ENCODE measurements at regions not wholly inside any gene's neighbourhood (a gene's known extent, or its start where the extent isn't known, plus 50 kb on each side); places are given as distances from the start of the nearest gene placed in this dataset.

GRCh38 chr6:105726902-105727655 lies 324.2 kb upstream of the PREP start:
- H3K9me3 ChIP-seq (ENCODE audit: control insufficient read depth in 1 of 2, insufficient read depth in 1 of 2, low read length in 2 of 2), result no peaks in the 10 kb centered on the region
- POLR2A ChIA-PET, result no interaction called here
- intact Hi-C loops (cut with DNase I, micrococcal nuclease), result no loop called here
- H3K4me3 ChIP-seq (ENCODE audit: low read length), result no peak overlapping the region
- H3K27ac Mint-ChIP-seq, result no peak overlapping the region
- DNase-seq (no peak), ATAC-seq (ENCODE audit: poor library complexity) (no peak)
- no peaks in the 10 kb centered on the region for H3K36me3 Mint-ChIP-seq (ENCODE audit: low read depth)
- no peaks in the 10 kb centered on the region for H3K4me1 Mint-ChIP-seq (ENCODE audit: low read depth)
- H3K36me3 ChIP-seq (ENCODE audit: insufficient read depth, low read length), result no peaks in the 10 kb centered on the region
- no peak overlapping the region for H3K4me3 Mint-ChIP-seq
- H3K9me3 Mint-ChIP-seq, result no peaks in the 10 kb centered on the region
- H3K27me3 Mint-ChIP-seq, result no peaks in the 10 kb centered on the region
- CTCF ChIA-PET, result no interaction called here
- no peaks in the 10 kb centered on the region for H3K27me3 ChIP-seq (ENCODE audit: control insufficient read depth in 1 of 2, insufficient read depth in 2 of 2, low read length in 2 of 2)
- TF ChIP-seq CTCF (IDR thresholded peaks at IDR 0.05), result no peak
- no peaks in the 10 kb centered on the region for H3K4me1 ChIP-seq (ENCODE audit: insufficient read depth, low read length)
- no peak overlapping the region for H3K27ac ChIP-seq (ENCODE audit: low read depth in 1 of 2, low read length in 2 of 2)

- no peaks in the 10 kb centered on the region for H3K4me1 ChIP-seq (ENCODE audit: insufficient read depth, low read length)
- intact Hi-C loops (cut with DNase I, micrococcal nuclease), result no loop called here
- no peak overlapping the region for H3K27ac ChIP-seq (ENCODE audit: low read depth in 1 of 2, low read length in 2 of 2)
- H3K4me1 Mint-ChIP-seq (ENCODE audit: low read depth), result no peaks in the 10 kb centered on the region
- H3K27me3 ChIP-seq (ENCODE audit: control insufficient read depth in 1 of 2, insufficient read depth in 2 of 2, low read length in 2 of 2), result no peaks in the 10 kb centered on the region
- no peak for DNase-seq
- peaks cover 5% of the 10 kb centered on the region for H3K36me3 Mint-ChIP-seq (ENCODE audit: low read depth)
- H3K27me3 Mint-ChIP-seq, result peaks cover 18% of the 10 kb centered on the region
- no peak overlapping the region for H3K4me3 ChIP-seq (ENCODE audit: low read length)
- TF ChIP-seq CTCF (IDR thresholded peaks at IDR 0.05), result no peak
- no peak for ATAC-seq (ENCODE audit: poor library complexity)
- H3K9me3 ChIP-seq (ENCODE audit: control insufficient read depth in 1 of 2, insufficient read depth in 1 of 2, low read length in 2 of 2), result peaks cover 4 to 13% of the 10 kb centered on the region in 2 experiments
- H3K9me3 Mint-ChIP-seq, result peaks cover 12% of the 10 kb centered on the region
- POLR2A ChIA-PET, result no interaction called here
- H3K27ac Mint-ChIP-seq, result no peak overlapping the region
- CTCF ChIA-PET, result interaction anchor here (0.9 kb wide), 1 partner anchor 13 kb away, joined by 3 read pairs; no protein-coding TSS in a partner anchor
- no peak overlapping the region for H3K4me3 Mint-ChIP-seq
- no peaks in the 10 kb centered on the region for H3K36me3 ChIP-seq (ENCODE audit: insufficient read depth, low read length)
Measured at GRCh38 chr6:105714846-105715245, 312.0 kb upstream of the PREP start.

GRCh38 chr6:105713474-105714118 lies 310.7 kb upstream of the PREP start:
- no peaks in the 10 kb centered on the region for H3K27me3 ChIP-seq (ENCODE audit: control insufficient read depth in 1 of 2, insufficient read depth in 2 of 2, low read length in 2 of 2)
- peaks cover 4 to 13% of the 10 kb centered on the region in 2 experiments for H3K9me3 ChIP-seq (ENCODE audit: control insufficient read depth in 1 of 2, insufficient read depth in 1 of 2, low read length in 2 of 2)
- Mint-ChIP-seq H3K4me3 (no peak overlapping the region), H3K27me3 (peaks cover 18% of the 10 kb centered on the region), H3K9me3 (peaks cover 12% of the 10 kb centered on the region), H3K4me1 (ENCODE audit: low read depth) (no peaks in the 10 kb centered on the region), H3K27ac (no peak overlapping the region), H3K36me3 (ENCODE audit: low read depth) (peaks cover 5% of the 10 kb centered on the region)
- ChIA-PET CTCF (no interaction called here), POLR2A (no interaction called here)
- H3K4me1 ChIP-seq (ENCODE audit: insufficient read depth, low read length), result no peaks in the 10 kb centered on the region
- intact Hi-C loops (cut with DNase I, micrococcal nuclease), result no loop called here
- no peak for TF ChIP-seq CTCF (IDR thresholded peaks at IDR 0.05)
- H3K36me3 ChIP-seq (ENCODE audit: insufficient read depth, low read length), result no peaks in the 10 kb centered on the region
- DNase-seq (no peak), ATAC-seq (ENCODE audit: poor library complexity) (no peak)
- no peak overlapping the region for H3K4me3 ChIP-seq (ENCODE audit: low read length)
- no peak overlapping the region for H3K27ac ChIP-seq (ENCODE audit: low read depth in 1 of 2, low read length in 2 of 2)
